Stimulated activated CD8-positive, alpha-beta memory T cell treated with anti-CD3 and anti-CD28 coated beads, Interleukin-12 subunit alpha, Interleukin-12 subunit beta, amount 100 ng/mL, for 1 hour (primary cell): ENCODE measurements at regions not wholly inside any gene's neighbourhood (a gene's known extent, or its start where the extent isn't known, plus 50 kb on each side); places are given as distances from the start of the nearest gene placed in this dataset.
"Not testable (repeated sequence)": the region's sequence is repeated elsewhere in the genome, so short reads cannot be mapped to it uniquely, and the experiment has no call there.

ENCODE experiments used
- DNase-seq: peaks from one replicate; pipeline ENCODE4 v3.0.0-alpha.2; 2020; ENCODE audit warnings: low read depth

DNA sequence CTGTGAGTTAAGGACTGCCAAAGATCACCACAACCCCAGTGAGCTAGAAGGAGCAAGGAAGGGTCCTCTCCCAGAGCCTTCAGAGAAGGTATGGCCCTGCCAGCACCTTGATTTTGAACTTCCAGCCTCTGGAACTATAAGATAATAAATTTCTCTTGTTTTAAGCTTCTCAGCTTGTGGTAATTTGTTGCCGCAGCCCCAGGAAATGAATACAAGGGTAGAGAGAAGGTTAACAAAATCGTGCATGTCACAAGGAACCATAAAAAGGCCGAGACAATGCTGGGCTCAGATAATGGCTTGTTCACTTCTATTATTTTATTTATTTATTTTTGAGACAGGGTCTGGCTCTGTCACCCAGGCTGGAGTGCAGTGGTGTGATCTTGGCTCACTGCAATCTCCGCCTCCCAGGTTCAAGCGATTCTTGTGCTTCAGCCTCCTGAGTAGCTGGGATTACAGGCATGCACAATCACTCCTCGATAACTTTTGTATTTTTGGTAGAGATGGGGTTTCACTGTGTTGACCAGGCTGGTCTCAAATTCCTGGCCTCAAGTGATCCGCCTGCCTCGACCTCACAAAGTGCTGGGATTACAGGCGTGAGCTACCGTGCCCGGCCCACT is 71.5 kb downstream of the WSB1 start:
- DNase-seq = not testable (repeated sequence)

GRCh38 chr17:27366437-27366836 is 72.5 kb downstream of the WSB1 start:
- no peak for DNase-seq

DNA sequence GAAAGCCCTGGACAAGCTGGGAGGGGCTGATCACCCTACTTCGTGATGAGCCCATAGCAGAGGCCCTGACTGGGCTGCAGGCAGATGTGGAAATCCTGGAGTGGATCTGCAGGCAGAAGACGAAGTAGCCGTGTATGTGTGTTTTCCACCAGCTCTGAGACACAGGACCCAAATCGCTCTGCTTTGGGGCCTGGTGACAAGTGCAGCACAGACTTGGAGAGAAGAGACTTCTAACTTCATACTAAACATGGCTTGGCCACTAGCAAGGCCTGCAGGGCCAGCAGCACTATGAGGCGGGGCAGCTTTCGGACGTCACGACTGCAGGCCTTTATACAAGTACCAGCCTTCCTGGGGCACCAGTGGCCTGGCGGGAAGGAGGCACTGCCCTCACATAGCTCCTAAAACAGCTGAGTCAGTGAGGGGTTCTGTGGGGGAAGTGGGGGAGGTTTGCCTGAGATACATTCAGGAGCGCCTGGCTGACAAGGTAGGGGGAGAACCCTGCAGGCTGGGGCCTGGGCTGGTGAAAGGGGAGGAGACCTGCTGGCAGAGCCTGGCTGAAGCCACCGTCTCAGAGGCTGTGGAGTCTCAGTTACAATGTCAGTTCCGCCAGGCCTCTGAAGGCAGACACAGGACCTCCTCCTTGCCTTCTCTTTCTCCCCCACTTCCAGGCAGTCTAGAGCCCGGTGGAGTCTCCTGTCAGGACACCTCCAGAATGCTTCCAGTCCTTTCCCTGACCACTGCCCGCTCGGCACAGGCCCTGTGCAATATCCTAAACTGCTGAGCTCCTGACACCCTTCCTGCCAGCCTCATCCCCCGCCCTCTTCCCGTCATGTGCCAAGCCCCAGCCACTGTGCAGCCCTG is 73.4 kb downstream of the WSB1 start:
- DNase-seq = no peak

- DNase-seq = no peak
Observed at GRCh38 chr17:27368151-27368795, 74.4 kb downstream of the WSB1 start.

GRCh38 chr17:27368980-27369379 is 75.1 kb downstream of the WSB1 start:
- no peak for DNase-seq

DNA sequence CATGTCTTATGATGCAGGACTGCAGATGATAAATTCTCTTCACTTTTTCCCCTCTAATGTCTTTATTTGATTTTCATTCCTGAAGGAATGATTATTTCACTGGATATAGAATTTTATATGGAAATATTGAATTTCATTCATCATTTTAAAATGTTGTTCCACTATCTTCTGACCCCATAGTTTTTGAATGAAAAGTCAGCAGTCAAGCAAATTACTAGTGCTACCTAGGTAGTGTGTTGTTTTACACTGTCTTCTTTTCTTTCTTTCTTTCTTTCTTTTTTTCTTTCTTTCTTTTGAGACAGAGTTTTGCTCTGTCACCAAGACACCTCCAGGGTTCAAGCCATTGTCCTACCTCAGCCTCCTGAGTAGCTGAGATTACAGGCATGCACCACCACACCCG is 76.9 kb downstream of the WSB1 start:
- DNase-seq = no peak

- DNase-seq = not testable (repeated sequence)
Observed at GRCh38 chr17:27373695-27374094, 79.8 kb downstream of the WSB1 start.

DNA sequence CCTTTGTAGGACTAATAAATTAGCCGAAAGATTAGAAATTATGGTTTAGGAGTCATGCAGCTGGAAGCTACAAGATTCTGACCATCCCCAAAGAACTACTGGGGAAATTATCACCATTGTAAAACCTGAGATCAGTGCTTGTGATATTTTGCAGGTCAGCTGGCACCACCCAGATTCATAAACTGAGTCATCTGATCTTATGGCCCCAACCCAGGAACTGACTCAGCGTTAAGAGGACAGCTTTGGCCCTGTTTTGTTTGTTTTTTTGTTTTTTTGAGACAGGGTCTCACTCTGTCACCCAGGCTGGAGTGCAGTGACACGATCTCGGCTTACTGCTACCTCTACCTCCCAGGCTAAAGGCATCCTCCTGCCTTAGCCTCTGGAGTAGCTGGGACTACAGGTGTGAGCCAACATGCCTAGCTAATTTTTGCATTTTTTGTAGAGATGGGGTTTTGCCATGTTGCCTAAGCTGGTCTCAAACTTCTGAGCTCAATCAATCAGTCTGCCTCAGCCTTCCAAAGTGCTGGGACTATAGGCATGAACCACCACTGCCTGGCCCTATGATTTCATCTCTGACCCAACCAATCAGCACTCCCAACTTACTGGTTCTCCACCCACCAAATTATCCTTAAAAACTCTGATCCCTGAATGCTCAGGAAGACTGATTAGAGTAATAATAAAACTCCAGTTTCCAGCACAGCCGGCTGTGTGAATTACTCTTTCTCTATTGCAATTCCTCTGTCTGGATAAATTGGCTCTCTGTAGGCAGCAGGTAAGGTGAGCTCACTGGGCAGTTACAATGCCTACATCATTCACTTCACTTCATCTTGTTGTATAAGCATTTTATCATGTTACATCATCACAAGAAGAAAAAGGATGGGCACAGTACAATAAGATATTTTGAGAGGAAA is 79.4 kb upstream of the KSR1 start:
- no peak for DNase-seq

DNA sequence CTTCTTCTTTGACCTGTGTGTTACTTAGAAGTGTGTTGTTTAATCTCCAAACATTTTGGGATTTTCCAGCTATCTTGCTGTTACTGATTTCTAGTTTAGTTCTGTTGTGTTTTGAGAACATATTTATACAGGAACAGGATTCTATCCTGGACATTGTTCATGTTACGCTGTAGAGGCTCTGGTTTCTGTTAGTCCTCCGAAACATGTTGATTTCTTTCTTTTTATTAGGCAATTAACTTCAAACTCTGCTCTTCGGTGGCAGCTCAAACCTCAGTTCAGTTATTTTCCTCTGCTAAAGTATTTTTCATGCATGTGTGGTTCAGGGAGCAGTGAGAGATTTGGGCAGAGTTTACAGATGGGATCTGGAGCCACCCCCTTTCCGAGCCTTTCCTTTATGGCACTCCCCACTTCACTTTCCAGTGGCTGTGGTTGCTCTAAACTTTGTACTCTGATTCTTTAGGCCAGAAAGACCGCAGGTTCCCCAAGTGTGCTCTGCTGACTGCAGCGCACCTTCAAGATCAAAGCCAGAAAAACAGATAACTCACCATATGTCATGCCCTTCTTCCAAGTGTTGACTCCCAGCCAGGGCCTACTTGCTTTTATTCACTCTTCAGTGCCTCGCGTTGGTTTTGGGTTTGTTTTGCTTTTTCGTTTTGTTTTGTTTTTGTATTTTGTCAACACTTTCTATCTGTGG is 77.6 kb upstream of the KSR1 start:
- DNase-seq = no peak

- DNase-seq = no peak
Observed at GRCh38 chr17:27379888-27380533, 76.2 kb upstream of the KSR1 start.

- no peak for DNase-seq
Observed at GRCh38 chr17:27380551-27380950, 75.7 kb upstream of the KSR1 start.

DNA sequence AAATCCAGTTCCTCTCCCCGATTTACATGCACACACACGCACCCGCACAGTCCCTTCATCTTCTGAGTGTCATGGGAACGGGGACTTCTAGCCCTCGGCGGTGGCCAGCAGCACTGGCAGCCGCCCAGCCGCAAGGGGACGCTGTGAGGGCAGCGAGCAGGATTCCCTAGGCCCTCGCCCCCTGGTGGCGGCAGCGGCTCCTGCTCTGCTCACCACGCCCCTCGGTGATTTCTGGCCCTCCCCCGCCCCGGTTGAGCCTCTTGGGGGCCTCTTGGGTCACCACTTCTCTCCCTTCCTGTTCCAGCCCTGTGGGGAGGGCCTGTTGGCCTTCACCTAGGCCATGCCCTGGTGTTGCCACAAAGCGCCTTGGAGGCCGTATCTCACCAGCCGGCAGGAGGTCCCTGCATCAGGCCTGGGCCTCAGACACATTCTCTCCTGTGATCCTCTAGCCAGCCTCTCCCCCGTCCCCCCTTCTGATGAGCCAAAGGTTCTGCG is 75.2 kb upstream of the KSR1 start:
- peak; percentile 54 for DNase-seq

- no peak for DNase-seq
Observed at GRCh38 chr17:27382025-27382424, 74.2 kb upstream of the KSR1 start.

DNA sequence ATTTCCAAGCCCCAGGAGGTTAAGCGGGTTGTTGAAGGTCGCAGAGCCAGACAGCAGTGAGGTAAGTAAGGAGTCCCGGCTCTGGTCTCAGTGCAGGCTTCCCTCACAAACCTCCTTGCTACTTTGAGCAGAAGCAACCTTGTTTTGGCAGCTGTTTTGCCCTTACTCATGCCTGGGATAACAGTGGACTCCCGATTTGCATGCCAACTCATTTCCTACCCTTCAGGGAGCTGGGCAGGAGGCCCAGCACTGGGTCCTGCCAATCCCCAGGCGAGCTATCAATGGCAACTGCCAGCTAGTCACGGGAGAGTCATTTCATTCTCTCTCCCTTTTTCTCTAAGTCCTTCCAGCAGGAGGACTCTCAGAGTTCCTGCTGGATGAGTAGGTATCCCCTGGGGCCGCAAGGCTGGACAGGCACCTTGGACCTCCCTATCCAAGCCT is 72.0 kb upstream of the KSR1 start:
- no peak for DNase-seq

DNA sequence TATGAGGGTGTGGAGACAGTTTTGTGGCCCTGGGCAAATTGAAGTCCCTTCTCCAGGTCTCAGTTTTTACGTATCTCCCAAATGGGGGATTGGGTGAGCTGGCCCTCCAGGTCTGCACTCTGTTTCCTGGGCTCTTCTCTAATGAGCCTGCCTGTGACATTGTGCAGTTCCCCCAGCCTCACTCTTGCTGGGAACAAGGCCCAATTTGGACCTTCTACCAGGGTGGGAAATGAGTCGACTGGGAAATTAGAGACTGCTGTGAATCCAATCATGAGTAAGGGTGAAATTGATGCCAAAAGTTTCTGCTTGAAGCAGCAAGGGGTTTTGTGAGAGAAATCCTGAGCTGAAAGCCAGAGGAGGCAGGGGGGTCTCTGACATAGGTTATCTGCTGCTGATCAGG is 71.5 kb upstream of the KSR1 start:
- no peak for DNase-seq

GRCh38 chr17:27385626-27386025 is 70.6 kb upstream of the KSR1 start:
- DNase-seq = no peak

- no peak for DNase-seq
Observed at GRCh38 chr17:27386206-27387075, 69.8 kb upstream of the KSR1 start.

DNA sequence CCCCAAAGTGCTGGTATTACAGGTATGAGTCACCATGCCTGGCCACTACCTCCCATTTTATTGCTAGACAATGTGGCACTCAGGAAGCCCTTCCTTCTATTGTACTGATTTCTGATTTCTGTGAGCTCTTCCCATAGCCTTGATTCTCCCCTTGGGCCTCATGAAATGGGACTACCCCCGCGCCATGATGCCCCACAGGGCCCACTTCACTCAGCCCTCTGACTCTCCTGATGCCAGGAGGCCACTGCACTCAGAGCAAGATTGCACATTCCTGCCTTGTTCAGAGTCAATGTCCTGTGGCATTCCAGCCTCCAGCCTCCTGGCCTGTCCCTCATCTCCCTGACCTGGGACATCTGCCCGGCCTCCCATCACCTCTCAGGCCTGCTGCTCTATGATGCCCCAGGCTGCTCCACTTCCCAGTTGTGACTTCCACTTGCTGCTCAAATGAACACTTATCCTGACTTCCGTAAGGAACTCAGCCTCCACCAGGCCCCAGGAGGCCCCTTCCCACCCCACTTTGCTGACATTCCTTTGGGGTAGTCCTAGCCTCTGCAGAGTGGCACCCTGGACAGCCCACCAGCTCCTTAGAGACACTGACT is 66.6 kb upstream of the KSR1 start:
- DNase-seq = no peak

GRCh38 chr17:27390540-27390939 is 65.7 kb upstream of the KSR1 start:
- no peak for DNase-seq
